Sigmoid colon (tissue), 6 donors: ENCODE measurements at regions not wholly inside any gene's neighbourhood (a gene's known extent, or its start where the extent isn't known, plus 50 kb on each side); places are given as distances from the start of the nearest gene placed in this dataset.
A peak's percentile ranks its signal among the peaks of the same experiment; 100 is the strongest.

Source experiments
- DNase-seq: peaks from one replicate; pipeline ENCODE4 v3.0.0-alpha.2; 2019
- H3K27ac ChIP-seq, 4 donors: fragments of 200-600 bp; sonication (generic); one replicate each; pipeline ENCODE4 v1.5.1; 2016 to 2019; ENCODE audit warnings: mild to moderate bottlenecking in 1 of 4
- H3K27me3 ChIP-seq, 3 donors: fragments of 200-600 bp; sonication (generic); one replicate each; pipeline ENCODE4 v1.5.1; 2019; ENCODE audit warnings: mild to moderate bottlenecking in 1 of 3
- H3K36me3 ChIP-seq, 4 donors: fragments of 200-600 bp; sonication (generic); one replicate each; pipeline ENCODE4 v1.5.1; 2016 to 2019
- H3K4me1 ChIP-seq, 4 donors: fragments of 200-600 bp; sonication (generic); one replicate each; pipeline ENCODE4 v1.5.1; 2017 to 2019
- H3K4me3 ChIP-seq, 4 donors: fragments of 200-600 bp; sonication (generic); one replicate each; pipeline ENCODE4 v1.5.1; 2017 to 2019; ENCODE audit warnings: mild to moderate bottlenecking in 2 of 4, moderate library complexity in 1 of 4
- H3K9me3 ChIP-seq, 4 donors: fragments of 200-600 bp in 3 of 4; sonication (generic) in 3 of 4; one replicate each; pipeline versions ENCODE4 v1.5.1 to v1.6.1; 2013 to 2019
- EP300 ChIP-seq, 4 donors: sonication (generic); formaldehyde crosslinking; IDR thresholded peaks; one replicate each; pipeline ENCODE4 v1.6.1; 2017; ENCODE audit warnings: antibody characterized with exemption in 4 of 4
- POLR2A ChIP-seq, 2 donors: fragments of 450-650 bp; IDR thresholded peaks; one replicate each; pipeline ENCODE4 v1.6.1; 2016; ENCODE audit warnings: antibody characterized with exemption in 2 of 2, mild to moderate bottlenecking in 2 of 2, moderate library complexity in 2 of 2
- POLR2AphosphoS5 ChIP-seq, 4 donors: sonication (generic); formaldehyde crosslinking; IDR thresholded peaks; one replicate each; pipeline ENCODE4 v1.6.1; 2017; ENCODE audit warnings: antibody characterized with exemption in 4 of 4
- WGBS, 2 donors: extraction: QIAGEN DNeasy Blood & Tissue Kit; methylation state at CpG; one replicate each; pipeline ENCODE4 v1.1.7; 2013; 5-methylcytosine and 5-hydroxymethylcytosine counted together
- intact Hi-C: fragments of 100-400 bp; cut with DNase I; formaldehyde crosslinking; loops from one replicate; pipeline ENCODE4 v1.15.1; 2023
- TF ChIP-seq, protein P1 (sequence below), 4 experiments: fragments of 450-650 bp in 3 of 4; fragments of 200-600 bp in 1 of 4; IDR thresholded peaks; one replicate each; pipeline ENCODE4 v1.5.1; 2016 to 2019; ENCODE audit warnings: antibody characterized with exemption in 4 of 4, mild to moderate bottlenecking in 3 of 4, moderate library complexity in 2 of 4
- donor health status: healthy with polysubstance abuse.
- donor health status: healthy.

GRCh38 chr2:105573910-105574655, 170.6 kb upstream of the NCK2 start:
- no peak for DNase-seq
- no peaks in the 10 kb centered on the region for H3K36me3 ChIP-seq
- peak overlapping the region in 3 of 4 donors; percentile 10 to 27 (median 11) for H3K27ac ChIP-seq
- intact Hi-C loops: no loop called here
- H3K4me3 ChIP-seq: no peak overlapping the region
- TF ChIP-seq EP300 (IDR thresholded peaks at IDR 0.05) (no peak), POLR2AphosphoS5 (IDR thresholded peaks at IDR 0.05) (no peak), POLR2A (IDR thresholded peaks at IDR 0.05) (no peak)
- TF ChIP-seq, protein P1, sequence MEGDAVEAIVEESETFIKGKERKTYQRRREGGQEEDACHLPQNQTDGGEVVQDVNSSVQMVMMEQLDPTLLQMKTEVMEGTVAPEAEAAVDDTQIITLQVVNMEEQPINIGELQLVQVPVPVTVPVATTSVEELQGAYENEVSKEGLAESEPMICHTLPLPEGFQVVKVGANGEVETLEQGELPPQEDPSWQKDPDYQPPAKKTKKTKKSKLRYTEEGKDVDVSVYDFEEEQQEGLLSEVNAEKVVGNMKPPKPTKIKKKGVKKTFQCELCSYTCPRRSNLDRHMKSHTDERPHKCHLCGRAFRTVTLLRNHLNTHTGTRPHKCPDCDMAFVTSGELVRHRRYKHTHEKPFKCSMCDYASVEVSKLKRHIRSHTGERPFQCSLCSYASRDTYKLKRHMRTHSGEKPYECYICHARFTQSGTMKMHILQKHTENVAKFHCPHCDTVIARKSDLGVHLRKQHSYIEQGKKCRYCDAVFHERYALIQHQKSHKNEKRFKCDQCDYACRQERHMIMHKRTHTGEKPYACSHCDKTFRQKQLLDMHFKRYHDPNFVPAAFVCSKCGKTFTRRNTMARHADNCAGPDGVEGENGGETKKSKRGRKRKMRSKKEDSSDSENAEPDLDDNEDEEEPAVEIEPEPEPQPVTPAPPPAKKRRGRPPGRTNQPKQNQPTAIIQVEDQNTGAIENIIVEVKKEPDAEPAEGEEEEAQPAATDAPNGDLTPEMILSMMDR (IDR thresholded peaks at IDR 0.05): no peak
- H3K27me3 ChIP-seq: no peaks in the 10 kb centered on the region
- peaks cover 0 to 16% (median 7%) of the 10 kb centered on the region in 4 donors for H3K4me1 ChIP-seq
- no peaks in the 10 kb centered on the region for H3K9me3 ChIP-seq
- WGBS, 2 donors: 49 to 78% methylated on average over 8 of the region's 8 CpGs

DNA sequence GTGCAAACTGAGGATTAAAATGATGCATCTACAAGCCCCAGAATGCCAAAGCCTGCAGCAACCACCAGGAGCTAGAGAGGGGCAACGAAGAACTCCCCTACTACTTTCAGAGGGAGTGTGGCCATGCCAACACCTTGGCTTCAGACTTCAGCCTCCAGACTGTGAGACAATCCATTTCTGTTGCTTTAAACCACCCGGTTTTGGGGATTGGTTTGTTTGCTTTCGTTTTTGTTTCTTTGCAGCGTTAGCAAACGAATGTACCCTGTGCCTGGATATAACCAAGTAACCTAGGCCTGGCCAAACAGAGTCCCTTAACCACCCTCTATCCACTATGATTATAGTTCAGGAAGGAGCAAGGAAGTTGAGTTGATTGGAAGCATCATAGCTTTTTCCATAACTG, 171.2 kb upstream of the NCK2 start:
- TF ChIP-seq, protein P1 (IDR thresholded peaks at IDR 0.05): no peak
- TF ChIP-seq EP300 (IDR thresholded peaks at IDR 0.05) (no peak), POLR2A (IDR thresholded peaks at IDR 0.05) (no peak), POLR2AphosphoS5 (IDR thresholded peaks at IDR 0.05) (no peak)
- Histone ChIP-seq H3K27me3 (no peaks in the 10 kb centered on the region), H3K36me3 (no peaks in the 10 kb centered on the region), H3K4me1 (peaks cover 0 to 16% (median 7%) of the 10 kb centered on the region in 4 donors), H3K27ac (peak overlapping the region in 3 of 4 donors; percentile 10 to 27 (median 11)), H3K4me3 (no peak overlapping the region), H3K9me3 (no peaks in the 10 kb centered on the region)
- intact Hi-C loops: no loop called here
- 15 to 50% methylated on average over 5 of the region's 5 CpGs for WGBS, 2 donors
- no peak for DNase-seq

DNA sequence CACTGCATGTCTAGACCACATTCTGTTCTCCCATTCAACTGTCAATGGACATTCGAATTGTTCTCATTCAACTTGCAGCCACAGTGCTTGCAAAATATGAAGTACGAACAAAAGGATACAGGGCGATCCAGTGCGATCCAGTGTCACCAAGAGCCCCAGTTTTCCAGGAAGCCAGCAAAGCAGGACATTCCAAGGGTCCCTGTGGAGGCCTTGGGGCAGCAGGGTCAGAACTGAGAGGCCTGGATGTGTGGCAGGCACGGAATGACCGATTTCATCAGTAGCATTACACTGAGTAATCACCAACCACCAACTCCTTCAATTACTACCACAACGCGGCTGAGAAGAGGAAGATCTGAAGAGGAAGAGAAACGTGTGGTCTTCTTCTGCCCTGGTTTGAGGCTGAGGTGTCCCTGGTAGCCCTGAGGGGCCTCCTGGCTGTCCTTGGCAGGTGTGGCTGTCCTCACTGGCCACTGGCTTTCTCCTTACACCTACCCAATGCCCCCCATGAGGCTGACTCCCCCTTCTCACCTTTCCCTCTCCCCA, 172.7 kb upstream of the FHL2 start:
- intact Hi-C loops: no loop called here
- H3K27ac ChIP-seq: no peak overlapping the region
- no peak for DNase-seq
- WGBS, 2 donors: 76 to 81% methylated on average over 9 of the region's 9 CpGs
- no peak overlapping the region for H3K4me3 ChIP-seq
- H3K4me1 ChIP-seq: peaks cover 0 to 15% (median 7%) of the 10 kb centered on the region in 4 donors
- no peak for TF ChIP-seq POLR2AphosphoS5 (IDR thresholded peaks at IDR 0.05)
- TF ChIP-seq, protein P1 (IDR thresholded peaks at IDR 0.05): no peak
- no peak for TF ChIP-seq POLR2A (IDR thresholded peaks at IDR 0.05)
- TF ChIP-seq EP300 (IDR thresholded peaks at IDR 0.05): no peak
- no peaks in the 10 kb centered on the region for H3K9me3 ChIP-seq
- peaks cover 0 to 6% (median 0%) of the 10 kb centered on the region in 3 donors for H3K27me3 ChIP-seq
- no peaks in the 10 kb centered on the region for H3K36me3 ChIP-seq

DNA sequence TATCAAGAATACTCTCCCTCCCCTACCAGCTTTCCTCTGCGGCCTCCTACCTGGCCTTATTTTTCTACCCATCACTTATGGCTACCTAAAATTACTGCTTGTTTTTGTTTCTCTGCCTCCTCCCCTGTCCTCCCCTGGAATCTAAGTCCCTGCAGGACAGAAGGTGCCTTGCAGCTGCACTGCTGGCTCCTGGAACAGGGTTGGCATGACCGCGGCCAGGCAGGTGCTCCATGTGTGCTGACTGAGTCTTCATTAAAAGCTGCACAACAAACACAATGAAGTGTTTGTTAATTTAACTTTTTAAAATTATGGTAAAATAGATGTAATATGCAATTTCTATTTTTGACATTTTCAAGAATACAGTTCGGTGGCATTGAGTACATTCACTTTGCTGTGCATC, 171.9 kb upstream of the FHL2 start:
- no peak overlapping the region for H3K4me3 ChIP-seq
- peaks cover 0 to 6% (median 0%) of the 10 kb centered on the region in 3 donors for H3K27me3 ChIP-seq
- intact Hi-C loops: no loop called here
- TF ChIP-seq POLR2AphosphoS5 (IDR thresholded peaks at IDR 0.05): no peak
- DNase-seq: no peak
- peaks cover 0 to 7% (median 2%) of the 10 kb centered on the region in 4 donors for H3K4me1 ChIP-seq
- WGBS, 2 donors: 96 to 98% methylated on average over 4 of the region's 4 CpGs
- H3K36me3 ChIP-seq: no peaks in the 10 kb centered on the region
- no peaks in the 10 kb centered on the region for H3K9me3 ChIP-seq
- H3K27ac ChIP-seq: no peak overlapping the region

- 95 to 96% methylated on average over 8 of the region's 8 CpGs for WGBS, 2 donors
- peaks cover 0 to 4% (median 0%) of the 10 kb centered on the region in 4 donors for H3K4me1 ChIP-seq
- no peak overlapping the region for H3K4me3 ChIP-seq
- no peaks in the 10 kb centered on the region for H3K36me3 ChIP-seq
- peaks cover 0 to 6% (median 0%) of the 10 kb centered on the region in 3 donors for H3K27me3 ChIP-seq
- no peak for DNase-seq
- no peak overlapping the region for H3K27ac ChIP-seq
- intact Hi-C loops: no loop called here
- no peaks in the 10 kb centered on the region for H3K9me3 ChIP-seq
- TF ChIP-seq POLR2AphosphoS5 (IDR thresholded peaks at IDR 0.05) (no peak), EP300 (IDR thresholded peaks at IDR 0.05) (no peak), POLR2A (IDR thresholded peaks at IDR 0.05) (no peak)
- TF ChIP-seq, protein P1 (IDR thresholded peaks at IDR 0.05): no peak
Observed at GRCh38 chr2:105570326-105570725, 171.5 kb upstream of the FHL2 start.
